GM18873 (cell line): ENCODE measurements at regions not wholly inside any gene's neighbourhood (a gene's known extent, or its start where the extent isn't known, plus 50 kb on each side); places are given as distances from the start of the nearest gene placed in this dataset.

Experiments
- ATAC-seq: cut with Tn5 transposase; IDR thresholded peaks from one replicate; pipeline ENCODE4 v1.9.1; 2021; ENCODE audit warnings: mild to moderate bottlenecking, moderate library complexity, moderate number of reproducible peaks; ENCODE audit not compliant: unreplicated experiment, low FRiP score

- no peak for ATAC-seq
Measured at GRCh38 chr6:149147938-149148718, 169.4 kb upstream of the TAB2 start.

DNA sequence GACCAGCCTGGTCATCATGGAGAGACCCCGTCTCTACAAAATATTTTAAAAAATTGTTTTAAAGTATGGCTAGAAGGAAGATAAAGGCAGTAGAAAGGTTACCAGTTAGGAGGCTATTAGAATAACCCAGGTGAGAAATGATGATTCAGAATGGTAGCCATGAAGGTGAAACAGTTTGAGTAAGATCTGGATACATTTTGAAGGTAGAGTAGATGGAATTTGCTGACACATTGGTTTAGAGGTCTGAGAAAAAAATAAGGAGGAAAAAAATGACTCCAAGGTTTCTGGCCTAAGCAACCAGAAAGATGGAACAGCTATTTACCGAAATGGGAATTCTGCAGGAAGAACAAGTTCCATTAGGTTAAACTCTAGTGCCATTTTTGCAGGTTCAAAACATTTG, 167.9 kb upstream of the TAB2 start:
- no peak for ATAC-seq

GRCh38 chr6:149150301-149150700, 167.2 kb upstream of the TAB2 start:
- ATAC-seq = no peak

- ATAC-seq = no peak
Measured at GRCh38 chr6:149150801-149151398, 166.6 kb upstream of the TAB2 start.

GRCh38 chr6:149152521-149152920, 165.0 kb upstream of the TAB2 start:
- no peak for ATAC-seq

DNA sequence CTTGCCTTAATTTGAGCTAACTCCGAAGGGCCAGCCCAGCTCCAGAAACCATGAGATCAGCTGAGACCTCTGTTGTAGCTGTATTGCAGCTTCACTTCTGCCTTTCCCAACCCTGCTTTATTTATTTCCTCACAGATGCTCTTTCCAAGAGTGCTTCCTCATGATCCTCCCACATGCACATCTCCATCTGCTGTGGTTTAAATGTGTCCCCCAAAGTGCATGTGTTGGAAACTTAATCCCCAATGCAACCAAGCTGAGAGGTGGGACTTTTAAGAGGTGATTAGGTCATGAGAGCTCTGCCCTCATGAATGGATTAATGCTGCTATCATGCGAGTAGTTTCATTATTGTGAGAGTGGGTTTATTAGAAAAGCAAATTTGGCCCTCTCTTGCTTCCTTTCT, 164.4 kb upstream of the TAB2 start:
- ATAC-seq = no peak

GRCh38 chr6:149153693-149154092, 163.8 kb upstream of the TAB2 start:
- ATAC-seq = no peak

DNA sequence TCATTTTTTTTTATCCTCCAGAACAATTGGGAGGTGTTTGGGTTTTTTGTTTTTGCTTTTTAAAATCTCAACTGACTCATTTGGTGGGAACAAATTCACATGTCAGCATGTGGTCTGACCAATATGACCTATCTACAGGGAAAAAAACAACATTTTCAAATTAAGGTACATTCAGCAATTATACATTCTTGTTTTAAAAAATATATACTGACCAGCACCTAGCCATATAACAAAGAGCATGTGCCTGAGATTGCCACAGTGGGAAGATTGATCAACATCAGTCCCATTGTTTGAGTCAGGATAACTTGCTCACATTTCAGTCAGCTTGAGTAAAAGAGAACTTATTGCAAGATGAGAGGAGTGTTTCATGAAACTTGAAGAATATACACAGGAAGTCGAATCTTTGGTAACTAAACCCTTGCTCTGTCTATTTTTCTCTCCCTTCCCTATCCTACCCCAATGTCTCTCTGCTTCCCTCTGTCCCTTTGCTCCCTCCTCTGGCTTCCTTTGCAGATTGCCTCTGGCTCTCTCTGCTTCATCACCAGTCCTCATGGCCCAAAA, 163.2 kb upstream of the TAB2 start:
- ATAC-seq = no peak

DNA sequence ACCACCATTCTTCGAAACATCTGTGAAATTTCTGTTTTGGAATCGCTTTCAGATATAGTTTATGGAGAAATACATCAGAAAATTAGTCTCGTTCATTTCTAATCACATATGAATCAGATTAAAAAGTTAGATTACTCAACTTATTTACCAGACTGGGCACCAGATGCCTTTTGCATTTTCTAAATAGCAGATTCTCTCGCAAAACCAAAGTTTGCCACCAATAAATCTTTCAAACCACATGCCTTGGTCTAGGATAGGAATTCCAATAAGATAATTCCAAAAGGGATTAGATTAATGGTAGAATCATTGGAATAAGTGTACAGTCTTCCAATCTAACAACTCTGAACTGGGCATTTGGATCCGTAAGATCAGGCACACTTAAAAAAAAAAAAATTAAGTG, 160.4 kb upstream of the TAB2 start:
- no peak for ATAC-seq

DNA sequence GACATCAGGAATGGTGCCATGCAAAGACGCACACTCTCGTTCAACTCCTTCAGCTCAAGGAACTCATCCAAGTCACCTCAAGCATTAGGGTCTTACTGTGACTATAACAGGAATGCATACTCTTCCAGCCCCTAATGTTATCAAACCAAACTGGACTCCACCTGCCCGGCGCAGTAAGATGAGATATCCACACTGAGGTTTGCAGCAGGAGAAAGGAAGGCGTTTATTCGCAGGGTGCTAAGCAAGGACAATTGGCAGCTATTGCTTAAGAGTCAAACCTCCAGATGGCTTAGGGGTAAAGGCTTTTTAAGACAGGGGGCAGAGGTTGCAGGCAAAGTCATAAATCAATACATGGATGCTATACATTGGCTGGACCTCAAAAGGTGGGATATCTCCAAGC, 159.4 kb upstream of the TAB2 start:
- no peak for ATAC-seq

- no peak for ATAC-seq
Measured at GRCh38 chr6:149160943-149161342, 156.6 kb upstream of the TAB2 start.

- no peak for ATAC-seq
Measured at GRCh38 chr6:149162924-149163323, 154.6 kb upstream of the TAB2 start.

- ATAC-seq = no peak
Measured at GRCh38 chr6:149164199-149164750, 153.2 kb upstream of the TAB2 start.

GRCh38 chr6:149166336-149166735, 151.2 kb upstream of the TAB2 start:
- ATAC-seq = no peak

DNA sequence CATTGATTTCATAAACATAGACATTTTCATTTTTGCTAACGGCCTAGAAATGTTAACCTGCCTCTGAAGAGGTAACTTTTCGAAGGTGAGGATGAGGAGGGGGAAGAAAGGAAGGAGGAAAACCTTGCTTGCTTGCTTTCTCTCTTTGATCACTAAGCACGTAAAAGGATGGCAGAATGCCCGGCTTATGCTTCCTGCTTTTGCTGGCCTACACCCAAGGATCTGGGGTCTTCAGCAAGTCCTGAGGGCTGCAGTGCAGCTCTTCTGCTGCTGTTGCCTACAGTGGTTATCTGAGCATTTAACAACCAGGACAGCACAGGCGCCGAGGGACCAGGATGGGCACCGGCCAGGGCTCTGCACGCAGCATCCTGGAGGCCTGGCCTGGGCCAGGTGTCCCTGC, 150.8 kb upstream of the TAB2 start:
- no peak for ATAC-seq

DNA sequence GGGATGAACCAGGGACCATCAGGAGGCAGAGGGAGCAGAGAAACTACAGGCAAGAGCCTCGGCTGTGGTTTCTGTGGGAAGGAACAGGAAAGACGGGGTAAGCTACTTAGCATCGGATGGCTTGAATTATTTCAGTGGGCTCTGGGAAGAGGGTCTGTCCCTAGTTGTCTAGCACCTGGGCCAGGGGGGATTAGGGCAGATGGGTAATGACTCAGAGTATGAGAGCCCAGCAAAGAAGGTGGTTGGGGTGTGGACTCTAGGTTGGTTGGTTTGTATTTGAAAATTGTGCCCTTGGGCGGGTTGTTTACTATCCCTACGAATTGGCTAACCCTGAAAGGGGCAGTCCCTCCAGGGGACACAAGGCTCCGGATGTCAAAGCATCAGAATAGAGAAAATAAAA, 148.5 kb upstream of the TAB2 start:
- ATAC-seq = no peak

GRCh38 chr6:149169761-149170511, 147.6 kb upstream of the TAB2 start:
- no peak for ATAC-seq

DNA sequence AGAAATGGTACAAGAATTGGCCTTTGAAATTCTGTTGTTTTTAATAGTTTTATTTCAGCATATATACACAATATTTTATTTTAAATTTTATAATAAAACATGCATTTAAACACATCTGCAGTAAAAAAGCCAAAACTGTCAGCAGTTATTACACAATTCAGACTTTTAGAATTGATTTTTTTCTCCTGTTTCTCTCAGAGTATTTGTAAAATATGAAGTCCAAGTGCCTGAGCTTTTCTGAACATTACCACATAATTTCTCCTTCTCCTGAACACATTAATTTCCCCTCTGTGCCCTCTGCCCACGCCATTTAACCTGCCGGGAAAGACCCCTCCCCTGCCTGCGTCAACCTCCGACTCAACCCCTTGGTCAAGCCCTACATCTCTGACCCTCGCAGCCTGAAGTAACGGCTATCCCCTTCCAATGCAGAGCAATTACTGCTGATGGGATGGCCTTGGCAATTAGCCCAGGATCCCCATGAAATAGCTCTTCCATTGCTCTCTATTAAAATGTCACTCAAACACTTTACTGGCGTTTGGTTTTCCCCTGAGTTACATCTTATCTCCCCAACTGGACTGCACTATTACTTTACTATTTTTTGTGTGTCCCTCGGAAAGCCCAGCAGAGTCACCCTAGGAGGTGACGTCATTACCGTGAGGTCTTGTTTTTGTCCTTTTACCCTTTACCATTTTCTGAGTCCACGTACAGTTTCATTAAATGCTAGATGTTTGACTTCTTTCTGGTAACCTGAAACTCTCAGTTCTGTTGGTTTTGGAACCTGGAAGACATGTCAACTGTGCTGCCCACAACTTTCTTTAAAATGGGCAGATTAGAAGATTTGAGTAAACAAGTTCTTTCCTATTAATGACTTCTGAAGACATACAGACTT, 146.7 kb upstream of the TAB2 start:
- no peak for ATAC-seq

GRCh38 chr6:149173222-149173621, 144.3 kb upstream of the TAB2 start:
- ATAC-seq = no peak

DNA sequence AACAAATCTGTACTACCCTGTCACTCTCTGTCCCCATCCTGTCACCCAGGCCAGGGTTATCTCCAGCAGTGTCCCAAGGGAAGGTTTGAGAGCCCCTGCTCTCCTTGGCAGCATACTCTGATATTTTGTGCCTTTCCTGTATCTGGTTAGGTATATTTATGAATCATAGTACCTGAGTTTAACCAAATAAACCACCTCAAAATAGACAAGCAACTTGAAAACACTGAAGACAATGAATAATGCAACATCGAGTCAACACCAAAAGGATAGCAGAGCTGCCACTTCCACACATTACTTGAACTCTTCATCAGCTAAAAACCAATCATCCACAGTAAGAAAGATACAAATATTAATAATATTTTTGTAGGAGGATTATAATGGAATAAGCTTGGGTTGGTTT, 142.6 kb upstream of the TAB2 start:
- no peak for ATAC-seq
